Bronchial epithelial cell (primary cell): ENCODE measurements at regions not wholly inside any gene's neighbourhood (a gene's known extent, or its start where the extent isn't known, plus 50 kb on each side); places are given as distances from the start of the nearest gene placed in this dataset.
A peak's percentile ranks its signal among the peaks of the same experiment; 100 is the strongest.

Experiments
- DNase-seq: peaks from one replicate; pipeline ENCODE4 v3.0.0-alpha.2; 2010; ENCODE audit warnings: low read depth
- FAIRE-seq: peaks from 2 replicates; lab custom pipeline; 2011; peaks lifted over from hg19 to GRCh38; lab: Jason Lieb, UNC
- H3K27me3 ChIP-seq: 2 replicates; pipeline ENCODE4 v1.5.1; 2011; ENCODE audit warnings: low read length; ENCODE audit not compliant: control insufficient read depth, insufficient read depth
- H3K36me3 ChIP-seq: 2 replicates; pipeline ENCODE4 v1.5.1; 2011; ENCODE audit warnings: low read length; ENCODE audit not compliant: control insufficient read depth, insufficient read depth
- H3K4me3 ChIP-seq: 2 replicates; pipeline ENCODE4 v1.5.1; 2011; ENCODE audit warnings: mild to moderate bottlenecking, low read depth, low read length, control low read depth
- CTCF ChIP-seq: IDR thresholded peaks from 2 replicates; pipeline ENCODE4 v1.5.1; 2011; ENCODE audit warnings: mild to moderate bottlenecking, moderate library complexity, low read length, control low read depth, inconsistent platforms; ENCODE audit not compliant: insufficient read depth, severe bottlenecking

- Histone ChIP-seq H3K4me3 (no peak overlapping the region), H3K27me3 (no peaks in the 10 kb centered on the region), H3K36me3 (no peaks in the 10 kb centered on the region)
- TF ChIP-seq CTCF, result no peak
- no peak for FAIRE-seq
- peak; percentile 54 for DNase-seq
These were observed 152.2 kb downstream of the TMEM167A start for GRCh38 chr5:82925061-82925411.

- no peak for TF ChIP-seq CTCF
- DNase-seq (no peak), FAIRE-seq (no peak)
- H3K36me3 ChIP-seq, result no peaks in the 10 kb centered on the region
- no peak overlapping the region for H3K4me3 ChIP-seq
- H3K27me3 ChIP-seq, result no peaks in the 10 kb centered on the region
These were observed 152.8 kb downstream of the TMEM167A start for GRCh38 chr5:82924226-82925060.

- H3K27me3 ChIP-seq, result no peaks in the 10 kb centered on the region
- no peaks in the 10 kb centered on the region for H3K36me3 ChIP-seq
- no peak overlapping the region for H3K4me3 ChIP-seq
- no peak for TF ChIP-seq CTCF
- DNase-seq (no peak), FAIRE-seq (no peak)
These were observed 155.0 kb downstream of the TMEM167A start for GRCh38 chr5:82922086-82922734.

GRCh38 chr5:82918311-82919031 lies 158.7 kb downstream of the TMEM167A start:
- H3K4me3 ChIP-seq, result no peak overlapping the region
- H3K27me3 ChIP-seq, result no peaks in the 10 kb centered on the region
- no peak for TF ChIP-seq CTCF
- no peak for FAIRE-seq
- H3K36me3 ChIP-seq, result no peaks in the 10 kb centered on the region
- DNase-seq, result peak; percentile 50

GRCh38 chr5:82917584-82917983 lies 159.6 kb downstream of the TMEM167A start:
- Histone ChIP-seq H3K36me3 (no peaks in the 10 kb centered on the region), H3K4me3 (no peak overlapping the region), H3K27me3 (no peaks in the 10 kb centered on the region)
- FAIRE-seq, result no peak
- no peak for DNase-seq
- TF ChIP-seq CTCF, result no peak
